Stimulated activated CD8-positive, alpha-beta memory T cell treated with anti-CD3 and anti-CD28 coated beads, Interleukin-4, amount 100 ng/mL, for 48 hours (primary cell): ENCODE measurements at regions not wholly inside any gene's neighbourhood (a gene's known extent, or its start where the extent isn't known, plus 50 kb on each side); places are given as distances from the start of the nearest gene placed in this dataset.

Source experiments
- DNase-seq: peaks from one replicate; pipeline ENCODE4 v3.0.0-alpha.2; 2020

DNA sequence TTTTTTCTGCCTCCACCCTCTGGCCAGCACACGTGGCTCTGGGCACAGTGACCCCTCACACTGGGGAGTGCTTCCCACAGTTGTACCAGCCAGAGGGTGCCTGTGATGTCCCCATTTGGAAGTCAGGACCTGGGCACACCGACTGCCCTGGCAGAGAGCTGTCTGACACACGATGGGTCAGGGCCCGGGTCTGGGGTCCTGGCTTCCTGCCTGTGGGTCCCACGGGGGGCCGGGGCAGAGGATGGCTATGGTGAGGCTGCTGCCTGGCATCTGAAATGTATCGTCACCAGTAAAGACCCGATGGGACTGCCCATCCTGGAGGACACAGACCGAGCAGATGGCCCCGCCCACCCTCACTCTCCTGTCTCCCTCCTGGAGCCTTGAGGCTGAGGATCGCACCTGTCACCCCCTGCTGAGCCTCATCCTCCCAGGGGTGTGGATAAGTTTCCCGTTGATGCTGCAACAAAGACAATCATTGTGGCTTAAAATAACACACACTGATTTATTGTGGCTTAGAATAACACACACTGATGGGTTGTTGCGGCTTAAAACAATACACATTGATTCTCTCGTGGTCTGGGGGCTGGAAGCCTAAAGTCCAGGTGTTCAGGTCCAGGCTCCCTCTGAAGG is 88.8 kb upstream of the TTC34 start:
- DNase-seq = no peak

- DNase-seq = no peak
Measured at GRCh38 chr1:2891923-2892448, 90.5 kb upstream of the TTC34 start.

DNA sequence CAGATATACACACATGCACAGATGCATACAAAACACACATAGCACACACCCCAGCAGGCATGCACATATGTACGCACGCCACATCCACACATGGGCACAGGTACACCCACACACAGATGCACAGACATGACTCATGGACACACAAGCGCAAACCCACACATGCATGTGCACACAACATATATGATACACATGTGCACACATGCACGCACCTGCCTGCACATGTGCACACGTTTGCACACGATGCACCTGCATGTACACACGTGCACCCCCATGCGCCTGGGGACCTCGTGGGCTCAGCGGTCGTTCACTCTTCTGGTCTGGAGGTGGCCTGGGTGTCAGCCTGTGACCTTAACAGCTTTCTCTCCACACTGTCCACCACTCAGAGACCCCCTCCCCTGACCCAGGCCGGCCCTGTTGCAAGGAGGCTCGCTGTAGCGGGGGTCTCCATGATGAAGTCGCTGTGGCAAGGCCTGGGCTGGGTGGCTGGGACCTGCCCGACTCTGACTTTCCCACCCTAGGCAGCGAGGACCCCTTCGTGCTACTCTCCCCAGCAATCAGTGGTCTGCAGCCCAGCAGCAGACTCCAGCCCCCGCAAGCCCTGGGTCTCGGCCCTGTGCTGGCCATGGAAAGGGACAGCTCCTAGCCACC is 92.1 kb upstream of the TTC34 start:
- DNase-seq = no peak

DNA sequence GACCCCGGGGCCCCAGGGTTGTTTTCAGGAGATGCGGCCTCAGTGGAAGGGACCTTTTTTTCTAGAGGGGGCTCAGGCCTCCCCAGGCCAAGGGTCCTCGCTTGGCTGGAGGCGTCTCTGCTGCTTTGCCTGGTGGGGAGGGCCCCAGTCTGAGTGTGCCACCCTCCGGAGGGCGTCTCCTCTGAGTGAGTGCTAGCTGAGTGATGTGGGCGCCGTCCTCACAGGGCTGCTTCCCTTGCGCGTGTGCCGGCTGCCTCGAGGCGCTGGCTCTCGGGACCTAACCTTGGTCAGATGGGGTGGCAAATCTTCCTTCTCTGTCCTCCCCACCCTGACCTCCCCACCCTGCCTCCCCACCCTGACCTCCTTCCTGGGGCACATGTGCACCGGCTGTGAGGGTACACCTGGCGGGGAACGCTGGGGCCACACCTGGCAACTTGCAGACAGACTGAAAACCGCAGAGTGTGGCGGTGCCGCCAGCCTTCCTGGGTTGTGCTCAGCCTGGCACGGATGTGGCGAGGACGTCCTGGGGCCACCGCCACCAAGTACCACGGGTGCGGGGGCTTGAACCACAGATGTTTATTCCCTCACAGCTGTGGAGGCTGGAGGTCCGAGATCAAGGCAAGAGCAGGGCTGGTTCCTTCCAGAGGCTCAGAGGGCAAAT is 93.0 kb upstream of the TTC34 start:
- no peak for DNase-seq

DNA sequence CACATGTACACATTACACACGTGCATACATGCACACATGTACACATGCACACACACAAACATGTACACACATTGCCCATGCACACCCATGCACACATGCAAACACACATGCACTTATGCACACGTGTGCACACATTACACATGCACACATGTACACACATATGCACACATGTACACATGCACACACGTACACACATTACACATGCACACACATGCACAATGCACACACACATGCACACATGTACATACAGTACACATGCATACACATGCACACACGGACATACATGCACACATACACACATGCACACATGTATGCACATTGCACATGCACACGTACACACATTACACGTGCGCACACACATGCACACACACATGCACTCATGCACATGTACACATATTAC is 95.3 kb upstream of the TTC34 start:
- no peak for DNase-seq

DNA sequence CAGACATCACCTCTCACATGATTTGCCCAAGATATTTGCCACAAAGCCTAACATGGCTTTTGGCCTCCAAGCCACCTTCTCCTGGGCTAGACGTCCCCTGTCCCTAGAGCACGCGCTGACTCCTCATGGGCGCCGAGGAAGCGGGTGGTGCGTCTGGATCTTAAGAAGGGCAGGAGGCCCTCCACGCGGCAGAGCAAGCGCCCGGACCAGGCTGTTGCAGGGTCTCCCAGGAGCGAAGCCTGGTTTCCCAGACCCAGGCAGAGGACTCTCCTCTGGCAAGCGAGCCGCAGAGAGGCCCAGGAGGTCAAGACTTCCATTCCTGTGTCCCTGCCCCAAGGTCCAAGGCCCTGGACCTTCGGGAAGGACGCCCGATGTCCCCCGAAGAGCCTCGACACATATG is 101.7 kb upstream of the TTC34 start:
- DNase-seq = no peak

DNA sequence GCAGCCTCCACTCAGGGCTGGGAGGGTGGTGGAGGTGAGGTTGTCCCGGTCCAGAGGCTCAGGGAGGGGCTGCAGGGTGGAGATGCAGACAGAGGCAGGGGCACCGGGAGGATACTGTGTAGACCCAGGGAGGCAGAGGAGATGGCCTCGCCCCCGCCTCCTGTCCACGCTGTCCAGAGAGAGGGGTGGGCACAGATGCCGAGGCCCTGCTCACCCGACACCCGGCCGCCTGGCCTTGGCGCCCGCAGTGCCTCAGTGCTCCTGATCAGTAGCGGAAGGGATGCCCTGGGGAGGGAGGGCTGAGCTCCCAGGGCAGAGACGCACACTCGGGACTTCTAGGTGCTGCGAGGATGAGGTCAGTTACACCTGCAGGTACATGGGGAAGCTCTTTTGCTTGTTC is 102.7 kb upstream of the TTC34 start:
- no peak for DNase-seq

- DNase-seq = no peak
Measured at GRCh38 chr1:2905356-2905755, 103.9 kb upstream of the TTC34 start.

- DNase-seq = no peak
Measured at GRCh38 chr1:2906085-2906484, 104.6 kb upstream of the TTC34 start.

DNA sequence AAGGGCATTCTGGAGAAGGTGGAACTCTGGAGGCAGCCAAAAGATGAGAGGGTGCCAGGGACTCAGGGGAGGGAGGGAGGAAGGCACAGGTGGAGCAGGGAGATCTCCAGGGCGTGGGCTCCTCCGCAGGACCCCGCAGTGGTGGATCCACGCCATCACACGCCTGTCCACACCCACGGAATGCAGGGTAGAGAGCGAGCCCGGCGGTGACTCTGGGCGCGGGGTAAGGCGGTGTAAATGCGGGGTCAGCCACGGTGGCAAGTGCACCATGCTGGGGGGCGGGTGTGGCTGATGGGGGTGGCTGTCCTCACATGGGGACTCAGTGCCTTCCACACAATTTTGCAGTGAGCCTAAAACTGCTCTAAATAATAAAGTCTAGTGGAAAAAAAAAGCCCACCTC is 105.1 kb upstream of the TTC34 start:
- DNase-seq = no peak

DNA sequence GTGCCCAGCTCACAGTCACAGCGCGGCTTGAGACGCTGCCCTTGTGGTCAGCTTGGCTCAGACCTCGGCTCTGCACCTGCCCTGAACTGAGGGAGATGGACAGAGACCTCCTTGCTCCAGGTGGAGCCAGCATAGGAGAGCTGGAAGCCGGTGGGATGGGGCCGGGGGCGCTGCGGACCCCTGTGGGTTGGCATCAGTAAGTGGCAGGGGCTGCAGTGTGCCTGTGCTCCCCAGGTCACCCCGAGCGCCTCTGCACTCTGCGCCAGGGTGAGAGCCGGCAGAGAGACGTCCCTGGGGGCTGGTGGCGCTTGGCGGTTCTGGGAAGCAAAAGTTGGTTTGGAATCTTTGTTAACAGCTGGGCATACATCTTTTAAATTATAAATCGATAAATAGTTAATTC is 105.6 kb upstream of the TTC34 start:
- DNase-seq = no peak

- DNase-seq = no peak
Measured at GRCh38 chr1:2908081-2908480, 106.6 kb upstream of the TTC34 start.

- DNase-seq = no peak
Measured at GRCh38 chr1:2908561-2908960, 107.1 kb upstream of the TTC34 start.

GRCh38 chr1:2909797-2910196 is 108.3 kb upstream of the TTC34 start:
- no peak for DNase-seq

GRCh38 chr1:2910211-2910610 is 108.7 kb upstream of the TTC34 start:
- no peak for DNase-seq

DNA sequence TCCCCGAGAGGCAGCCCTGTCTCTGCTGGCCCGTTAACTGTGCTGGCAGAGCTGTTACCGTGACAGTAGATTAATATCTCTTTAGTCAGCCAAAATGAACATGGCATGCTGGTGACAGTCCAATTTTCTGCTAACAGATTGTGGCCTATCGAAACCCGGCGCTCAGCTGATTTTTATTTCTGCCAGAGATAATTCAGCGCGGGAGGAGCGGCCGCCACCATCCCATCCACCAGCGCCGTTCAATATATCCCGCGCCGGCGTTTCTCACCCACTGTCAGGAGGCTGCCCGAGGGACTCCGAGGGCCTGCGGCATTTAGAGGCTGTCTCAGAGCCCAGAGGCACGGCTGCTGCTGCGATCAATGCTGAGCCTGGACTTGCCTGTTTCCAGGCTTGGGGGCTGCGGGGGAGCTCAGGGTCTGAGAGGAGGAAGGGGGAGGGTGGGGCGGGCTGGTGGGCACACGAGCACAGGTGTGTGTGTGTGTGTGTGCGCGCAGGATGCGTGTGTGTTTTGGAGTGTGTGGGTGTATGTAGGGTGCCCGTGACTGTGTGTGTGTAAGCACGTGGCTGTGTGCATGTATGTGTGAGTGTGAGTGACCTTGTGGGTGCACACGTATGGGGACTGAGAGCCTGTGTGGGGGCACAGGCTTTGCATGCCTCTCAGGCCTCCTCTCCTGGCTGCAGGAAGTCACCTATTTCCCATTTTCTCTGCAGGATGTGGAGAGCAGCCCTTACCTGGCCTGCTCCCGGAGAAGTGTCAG is 109.7 kb upstream of the ACTRT2 start:
- no peak for DNase-seq

- DNase-seq = no peak
Measured at GRCh38 chr1:2912424-2913061, 108.7 kb upstream of the ACTRT2 start.

DNA sequence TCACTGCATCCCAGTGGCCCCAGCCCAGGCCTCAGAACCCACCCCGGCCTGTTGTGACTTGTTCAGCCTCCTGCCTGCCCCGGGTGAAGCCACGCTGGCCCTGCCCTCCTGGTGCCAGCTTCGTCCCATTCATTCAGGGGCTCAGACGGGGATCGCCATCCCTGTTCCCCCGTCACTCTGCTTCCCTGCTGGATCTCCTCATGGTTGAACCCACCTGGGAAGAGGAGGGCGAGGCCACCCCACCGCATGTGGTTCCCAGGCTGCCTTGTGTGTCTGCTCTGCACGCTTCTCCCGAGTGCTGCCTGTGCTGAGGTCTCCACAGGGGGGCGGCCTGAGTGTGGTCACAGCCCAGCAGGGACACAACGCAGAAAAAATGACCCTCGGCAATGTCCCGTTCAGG is 108.2 kb upstream of the ACTRT2 start:
- DNase-seq = no peak

DNA sequence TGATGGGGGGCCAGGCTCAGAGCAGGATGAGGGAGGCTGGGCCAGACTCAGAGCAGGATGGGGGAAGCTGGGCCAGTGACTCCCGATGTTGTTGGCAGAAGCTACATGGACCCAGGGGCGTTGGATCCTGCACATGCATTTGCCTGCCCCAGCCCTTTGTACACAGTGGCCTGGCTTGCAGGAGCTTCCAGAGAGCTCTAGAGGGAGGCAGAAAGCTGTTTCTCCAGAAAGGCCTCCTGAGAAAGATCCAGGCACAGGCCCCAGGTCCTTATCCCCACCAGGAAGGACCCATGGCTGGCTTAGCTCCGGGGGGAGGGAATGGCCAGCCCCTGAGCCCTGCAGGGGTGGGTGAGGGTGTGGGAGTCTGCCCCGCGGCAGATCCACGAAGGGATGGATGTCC is 106.6 kb upstream of the ACTRT2 start:
- no peak for DNase-seq

DNA sequence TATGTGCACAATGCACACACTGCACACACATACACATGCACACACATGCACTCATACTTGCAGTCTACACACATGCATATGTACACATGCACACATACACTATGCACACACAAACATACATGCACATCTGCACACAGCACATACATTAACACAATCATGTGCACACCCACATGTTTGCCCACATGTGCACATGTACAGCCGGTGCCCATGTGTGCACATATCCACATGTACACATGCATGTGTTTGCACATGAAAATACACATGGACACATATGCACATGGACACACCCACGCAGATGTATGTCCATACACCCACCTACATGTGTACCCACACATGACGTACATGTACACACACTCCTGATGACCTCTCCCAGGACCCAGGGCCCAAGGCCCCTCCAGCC is 105.1 kb upstream of the ACTRT2 start:
- no peak for DNase-seq

- DNase-seq = no peak
Measured at GRCh38 chr1:2916706-2917105, 104.6 kb upstream of the ACTRT2 start.

- DNase-seq = no peak
Measured at GRCh38 chr1:2917284-2917683, 104.0 kb upstream of the ACTRT2 start.

- no peak for DNase-seq
Measured at GRCh38 chr1:2918441-2918840, 102.8 kb upstream of the ACTRT2 start.
